ENCODE measurements at regions not wholly inside any gene's neighbourhood (a gene's known extent, or its start where the extent isn't known, plus 50 kb on each side); places are given as distances from the start of the nearest gene placed in this dataset.

DNA sequence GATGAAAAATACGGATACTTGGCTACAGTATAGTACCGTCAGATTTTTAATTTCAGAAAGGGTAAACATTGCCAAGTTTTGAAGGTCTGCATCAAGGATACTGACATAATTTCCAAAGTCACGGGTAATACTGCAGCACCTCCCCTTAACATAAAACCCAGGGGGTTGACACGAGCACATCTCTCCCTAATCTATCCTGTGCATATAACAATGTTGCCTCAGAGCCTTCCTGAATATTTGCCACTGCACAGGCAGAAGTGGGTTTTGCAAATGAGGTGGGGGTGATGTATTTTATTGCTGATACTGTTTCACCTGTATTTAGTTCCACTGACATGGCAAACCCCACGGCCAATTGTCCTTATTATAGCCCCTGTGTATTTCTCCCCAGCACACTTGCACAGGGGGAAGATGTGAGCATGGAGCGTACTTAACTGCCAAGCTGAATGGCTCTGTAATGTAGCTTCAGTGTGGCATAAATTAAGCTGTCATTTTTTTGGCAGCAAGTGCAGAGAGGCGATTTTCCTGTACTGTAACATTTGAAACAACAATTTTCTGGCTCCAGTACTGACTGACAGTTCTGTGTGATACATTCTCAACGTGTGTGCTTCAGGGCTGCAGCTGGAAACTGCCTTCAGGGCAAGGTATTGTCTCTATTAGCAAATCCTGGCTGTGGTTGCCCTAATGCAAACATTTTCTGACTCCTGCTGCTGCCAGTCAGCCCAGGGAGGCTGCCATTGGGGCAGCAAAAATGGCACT lies 299.6 kb upstream of the SP4 start:
- POLR2A ChIA-PET (ENCODE audit: unreplicated experiment): no interaction called here
- H3K4me1 ChIP-seq (ENCODE audit: control insufficient read depth, insufficient read depth, low read length): no peaks in the 10 kb centered on the region
- no peak for ATAC-seq (ENCODE audit: low read depth)
- H3K79me1 ChIP-seq (ENCODE audit: low read depth in 1 of 2, low read length in 2 of 2): no peaks in the 10 kb centered on the region
- H4K5ac ChIP-seq (ENCODE audit: low read depth, low read length): no peak overlapping the region
- no peak overlapping the region for H4K91ac ChIP-seq (ENCODE audit: insufficient read depth, low read depth, low read length)
- no peak overlapping the region for H3K56ac ChIP-seq (ENCODE audit: extremely low read depth, insufficient read depth, low read length)
- no peak overlapping the region for H3K4me2 ChIP-seq (ENCODE audit: low read depth, low read length)
- no peak overlapping the region for H3K27ac ChIP-seq (ENCODE audit: insufficient read depth, low read length)
- H2AK5ac ChIP-seq (ENCODE audit: low read depth, low read length): no peak overlapping the region
- H3K14ac ChIP-seq (replicated peaks; ENCODE audit: low read depth, low read length): no peak overlapping the region
- H3K27me3 ChIP-seq (ENCODE audit: control insufficient read depth, insufficient read depth, low read length): no peaks in the 10 kb centered on the region
- peaks cover 6% of the 10 kb centered on the region; the same call in 1 of the 2 replicates for H3K9me3 ChIP-seq (ENCODE audit: control insufficient read depth, insufficient read depth, low read length)
- H3K4me3 ChIP-seq (ENCODE audit: insufficient read depth, low read depth, low read length): no peak overlapping the region
- H2AFZ ChIP-seq (replicated peaks; ENCODE audit: low read length, poor library complexity): no peak overlapping the region
- no peaks in the 10 kb centered on the region for H3K9me1 ChIP-seq (ENCODE audit: insufficient read depth, low read length)
- BruUV-seq (replicated peaks): no TSS peak
- no CpG with 5 or more reads among the region's 8 CpGs for WGBS, 2 experiments (ENCODE audit: extremely low coverage in 2 of 2, insufficient read length in 1 of 2)
- CTCF ChIA-PET: no interaction called here
- no peak overlapping the region for H3K4ac ChIP-seq (ENCODE audit: low read depth, low read length)
- TF ChIP-seq RAD21 (IDR thresholded peaks at IDR 0.05; ENCODE audit: low read length): no peak
- TF ChIP-seq MXI1 (IDR thresholded peaks at IDR 0.05; ENCODE audit: borderline replicate concordance, low read depth, low read length): no peak
- TF ChIP-seq NFE2L2 (IDR thresholded peaks at IDR 0.05; ENCODE audit: low read depth, low read length): no peak
- no peak for TF ChIP-seq MAZ (IDR thresholded peaks at IDR 0.05; ENCODE audit: borderline replicate concordance, low read depth, low read length)
- no peak for TF ChIP-seq FOS (IDR thresholded peaks at IDR 0.05; ENCODE audit: low read depth, low read length)
- TF ChIP-seq, protein P1, sequence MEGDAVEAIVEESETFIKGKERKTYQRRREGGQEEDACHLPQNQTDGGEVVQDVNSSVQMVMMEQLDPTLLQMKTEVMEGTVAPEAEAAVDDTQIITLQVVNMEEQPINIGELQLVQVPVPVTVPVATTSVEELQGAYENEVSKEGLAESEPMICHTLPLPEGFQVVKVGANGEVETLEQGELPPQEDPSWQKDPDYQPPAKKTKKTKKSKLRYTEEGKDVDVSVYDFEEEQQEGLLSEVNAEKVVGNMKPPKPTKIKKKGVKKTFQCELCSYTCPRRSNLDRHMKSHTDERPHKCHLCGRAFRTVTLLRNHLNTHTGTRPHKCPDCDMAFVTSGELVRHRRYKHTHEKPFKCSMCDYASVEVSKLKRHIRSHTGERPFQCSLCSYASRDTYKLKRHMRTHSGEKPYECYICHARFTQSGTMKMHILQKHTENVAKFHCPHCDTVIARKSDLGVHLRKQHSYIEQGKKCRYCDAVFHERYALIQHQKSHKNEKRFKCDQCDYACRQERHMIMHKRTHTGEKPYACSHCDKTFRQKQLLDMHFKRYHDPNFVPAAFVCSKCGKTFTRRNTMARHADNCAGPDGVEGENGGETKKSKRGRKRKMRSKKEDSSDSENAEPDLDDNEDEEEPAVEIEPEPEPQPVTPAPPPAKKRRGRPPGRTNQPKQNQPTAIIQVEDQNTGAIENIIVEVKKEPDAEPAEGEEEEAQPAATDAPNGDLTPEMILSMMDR (conservative IDR thresholded peaks at IDR 0.05; ENCODE audit: low read depth, low read length): no peak
- TF ChIP-seq, protein P2, sequence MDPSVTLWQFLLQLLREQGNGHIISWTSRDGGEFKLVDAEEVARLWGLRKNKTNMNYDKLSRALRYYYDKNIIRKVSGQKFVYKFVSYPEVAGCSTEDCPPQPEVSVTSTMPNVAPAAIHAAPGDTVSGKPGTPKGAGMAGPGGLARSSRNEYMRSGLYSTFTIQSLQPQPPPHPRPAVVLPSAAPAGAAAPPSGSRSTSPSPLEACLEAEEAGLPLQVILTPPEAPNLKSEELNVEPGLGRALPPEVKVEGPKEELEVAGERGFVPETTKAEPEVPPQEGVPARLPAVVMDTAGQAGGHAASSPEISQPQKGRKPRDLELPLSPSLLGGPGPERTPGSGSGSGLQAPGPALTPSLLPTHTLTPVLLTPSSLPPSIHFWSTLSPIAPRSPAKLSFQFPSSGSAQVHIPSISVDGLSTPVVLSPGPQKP (IDR thresholded peaks at IDR 0.05; ENCODE audit: borderline replicate concordance, low read depth, low read length): no peak
- TF ChIP-seq CHD1 (IDR thresholded peaks at IDR 0.05; ENCODE audit: low read depth, low read length): no peak
- TF ChIP-seq RCOR1 (IDR thresholded peaks at IDR 0.05; ENCODE audit: insufficient replicate concordance, low read length): no peak
- no peak overlapping the region for H3K18ac ChIP-seq (ENCODE audit: low read depth, low read length)
- dilution Hi-C loops (cut with HindIII; ENCODE audit: low sequenced_read_pairs, unreplicated experiment) (no loop called here), in situ Hi-C loops (cut with MboI; ENCODE audit: low sequenced_read_pairs) (no loop called here), intact Hi-C loops (cut with micrococcal nuclease) (no loop called here)
- H4K8ac ChIP-seq (ENCODE audit: low read depth in 2 of 2, low read length in 2 of 2): no peak overlapping the region
- no peaks in the 10 kb centered on the region for H3K36me3 ChIP-seq (ENCODE audit: control insufficient read depth, insufficient read depth, low read length)
- no peak overlapping the region for H3K9ac ChIP-seq (ENCODE audit: low read depth, low read length)
- no peak overlapping the region for H3K23ac ChIP-seq (ENCODE audit: low read depth, low read length)
- no peaks in the 10 kb centered on the region for H4K20me1 ChIP-seq (ENCODE audit: insufficient read depth, low read length)
- no peak for DNase-seq
- no peak overlapping the region for H2BK120ac ChIP-seq (ENCODE audit: low read depth, low read length)
- no peak overlapping the region for H2BK5ac ChIP-seq (ENCODE audit: low read depth, low read length, poor library complexity, severe bottlenecking)
- no peak overlapping the region for H2AK9ac ChIP-seq (replicated peaks; ENCODE audit: low read depth, low read length, poor library complexity)
- H2BK15ac ChIP-seq (ENCODE audit: low read depth, low read length): no peak overlapping the region
- H2BK20ac ChIP-seq (ENCODE audit: low read depth, low read length): no peak overlapping the region
